ENCODE measurements at regions not wholly inside any gene's neighbourhood (a gene's known extent, or its start where the extent isn't known, plus 50 kb on each side); places are given as distances from the start of the nearest gene placed in this dataset.
"Not testable (repeated sequence)": the region's sequence is repeated elsewhere in the genome, so short reads cannot be mapped to it uniquely, and the experiment has no call there.

DNA sequence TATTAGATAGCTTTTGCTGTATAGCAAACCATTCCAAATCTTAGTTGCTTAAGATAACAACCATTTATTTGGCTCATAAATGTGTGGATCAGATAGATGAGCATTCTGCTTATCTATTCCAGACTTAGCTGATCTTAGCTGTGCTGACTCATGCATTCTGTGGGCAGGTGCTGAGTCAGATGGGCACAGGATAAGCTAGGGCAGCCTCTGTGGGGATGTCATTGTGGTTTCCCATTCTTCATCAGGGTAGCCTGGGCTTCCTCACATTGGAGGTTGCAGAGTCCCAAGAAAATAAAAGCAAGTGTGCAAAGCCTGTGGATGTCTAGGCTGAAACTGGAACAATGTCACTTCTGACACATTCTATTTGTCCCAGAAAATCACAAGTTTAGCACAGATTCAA lies 917.0 kb downstream of the TYW1 start:
- TF ChIP-seq, protein P1, sequence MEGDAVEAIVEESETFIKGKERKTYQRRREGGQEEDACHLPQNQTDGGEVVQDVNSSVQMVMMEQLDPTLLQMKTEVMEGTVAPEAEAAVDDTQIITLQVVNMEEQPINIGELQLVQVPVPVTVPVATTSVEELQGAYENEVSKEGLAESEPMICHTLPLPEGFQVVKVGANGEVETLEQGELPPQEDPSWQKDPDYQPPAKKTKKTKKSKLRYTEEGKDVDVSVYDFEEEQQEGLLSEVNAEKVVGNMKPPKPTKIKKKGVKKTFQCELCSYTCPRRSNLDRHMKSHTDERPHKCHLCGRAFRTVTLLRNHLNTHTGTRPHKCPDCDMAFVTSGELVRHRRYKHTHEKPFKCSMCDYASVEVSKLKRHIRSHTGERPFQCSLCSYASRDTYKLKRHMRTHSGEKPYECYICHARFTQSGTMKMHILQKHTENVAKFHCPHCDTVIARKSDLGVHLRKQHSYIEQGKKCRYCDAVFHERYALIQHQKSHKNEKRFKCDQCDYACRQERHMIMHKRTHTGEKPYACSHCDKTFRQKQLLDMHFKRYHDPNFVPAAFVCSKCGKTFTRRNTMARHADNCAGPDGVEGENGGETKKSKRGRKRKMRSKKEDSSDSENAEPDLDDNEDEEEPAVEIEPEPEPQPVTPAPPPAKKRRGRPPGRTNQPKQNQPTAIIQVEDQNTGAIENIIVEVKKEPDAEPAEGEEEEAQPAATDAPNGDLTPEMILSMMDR (conservative IDR thresholded peaks at IDR 0.05): no peak
- no peak for TF ChIP-seq ZFX (IDR thresholded peaks at IDR 0.05)
- H3K27ac ChIP-seq: no peak overlapping the region

DNA sequence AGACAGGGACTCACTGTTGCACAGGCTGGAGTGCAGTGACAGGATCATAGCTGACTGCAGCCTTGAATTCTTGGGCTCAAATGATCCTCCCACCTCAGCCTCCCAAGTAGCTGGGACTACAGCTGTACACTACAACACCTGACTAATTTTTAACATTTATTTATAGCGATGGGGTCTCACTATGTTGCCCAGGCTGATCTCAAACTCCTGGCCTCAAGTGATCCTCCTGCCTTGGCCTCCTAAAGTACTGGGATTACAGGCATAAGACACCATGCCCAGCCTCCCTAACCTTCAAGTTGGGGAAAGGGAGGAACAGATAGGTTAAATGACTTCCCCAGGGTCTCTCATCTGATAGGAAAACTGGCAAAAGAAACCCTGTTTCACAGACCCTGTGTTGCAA lies 919.5 kb downstream of the TYW1 start:
- H3K27ac ChIP-seq: not testable (repeated sequence)

DNA sequence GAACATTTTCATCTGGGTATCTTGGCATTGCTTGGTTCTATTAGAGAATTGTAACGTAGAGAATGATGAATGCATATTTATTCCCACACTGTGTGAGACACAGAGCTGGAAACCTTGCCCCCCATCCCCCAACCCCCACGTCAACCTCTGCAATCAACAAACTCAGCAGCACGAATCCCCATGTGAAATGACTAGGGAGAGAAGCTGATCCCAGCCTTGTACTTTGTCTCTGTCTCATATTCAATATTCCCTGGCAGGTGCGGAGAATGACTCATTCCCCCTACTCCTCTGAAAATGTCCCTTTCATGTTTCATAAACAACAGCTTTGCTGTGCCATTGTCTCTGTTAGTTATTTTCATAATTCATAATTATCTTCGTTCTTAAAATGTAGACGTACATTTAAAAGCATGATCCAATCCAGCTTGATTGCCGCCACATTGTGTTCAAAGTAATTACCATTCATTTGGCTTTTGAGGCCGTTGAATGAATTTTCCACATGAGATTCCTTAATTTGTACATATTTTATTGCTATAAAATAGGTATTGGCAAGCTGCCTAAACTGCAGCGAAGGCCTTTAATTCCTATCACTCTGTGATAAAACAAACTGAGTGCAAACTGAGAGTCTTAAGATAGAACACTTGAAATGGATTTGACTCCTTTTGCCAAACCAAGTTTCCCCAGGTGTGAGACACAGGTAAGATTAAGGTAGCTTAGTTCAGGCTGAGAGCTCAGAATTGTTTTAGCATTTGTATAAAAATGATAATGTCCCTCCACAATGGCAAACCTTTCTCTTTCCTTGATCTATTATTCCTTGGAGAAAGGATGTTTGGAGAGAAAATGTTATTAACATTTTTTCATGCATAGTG lies 920.2 kb downstream of the TYW1 start:
- no peak overlapping the region for H3K27ac ChIP-seq

DNA sequence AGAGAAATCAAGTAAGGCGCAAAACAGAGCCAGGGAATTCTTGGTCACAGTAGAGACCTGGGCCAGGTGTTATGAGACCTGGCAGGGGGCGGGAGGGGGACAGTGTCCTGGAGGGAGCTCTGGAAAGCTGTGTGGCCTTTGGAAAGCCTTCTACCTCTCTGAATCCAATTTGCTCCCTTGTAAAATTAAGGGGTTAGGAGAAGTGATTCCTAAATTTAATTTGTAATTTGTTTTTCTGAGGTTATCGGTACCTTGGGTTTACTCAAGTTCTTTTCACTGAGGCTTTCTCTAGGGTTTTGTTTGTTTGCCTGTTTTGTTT lies 920.8 kb downstream of the TYW1 start:
- TF ChIP-seq, protein P1 (conservative IDR thresholded peaks at IDR 0.05): no peak
- TF ChIP-seq ZFX (IDR thresholded peaks at IDR 0.05): no peak
- H3K27ac ChIP-seq: no peak overlapping the region

More for the DNA sequence above, 920.2 kb downstream of the TYW1 start:
- no peak for TF ChIP-seq ZFX (IDR thresholded peaks at IDR 0.05)
- TF ChIP-seq, protein P1 (conservative IDR thresholded peaks at IDR 0.05): no peak

DNA sequence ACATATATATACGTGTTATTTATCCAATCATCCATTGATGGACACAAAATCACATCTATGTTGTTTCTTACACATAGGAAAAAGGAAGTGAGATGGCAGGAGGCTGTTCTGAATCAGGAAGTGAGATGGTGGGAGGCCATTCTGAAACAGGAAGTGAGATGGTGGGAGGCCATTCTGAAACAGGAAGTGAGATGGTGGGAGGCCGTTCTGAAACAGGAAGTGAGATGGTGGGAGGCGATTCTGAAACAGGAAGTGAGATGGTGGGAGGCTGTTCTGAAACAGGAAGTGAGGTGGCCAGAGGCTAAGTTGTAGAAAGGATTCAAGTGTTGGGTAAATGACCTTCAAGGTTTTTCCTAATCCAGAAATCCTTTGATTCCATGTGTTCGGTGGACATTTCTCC lies 921.5 kb downstream of the TYW1 start:
- TF ChIP-seq ZFX (IDR thresholded peaks at IDR 0.05): no peak
- TF ChIP-seq, protein P1 (conservative IDR thresholded peaks at IDR 0.05): no peak
- no peak overlapping the region for H3K27ac ChIP-seq

DNA sequence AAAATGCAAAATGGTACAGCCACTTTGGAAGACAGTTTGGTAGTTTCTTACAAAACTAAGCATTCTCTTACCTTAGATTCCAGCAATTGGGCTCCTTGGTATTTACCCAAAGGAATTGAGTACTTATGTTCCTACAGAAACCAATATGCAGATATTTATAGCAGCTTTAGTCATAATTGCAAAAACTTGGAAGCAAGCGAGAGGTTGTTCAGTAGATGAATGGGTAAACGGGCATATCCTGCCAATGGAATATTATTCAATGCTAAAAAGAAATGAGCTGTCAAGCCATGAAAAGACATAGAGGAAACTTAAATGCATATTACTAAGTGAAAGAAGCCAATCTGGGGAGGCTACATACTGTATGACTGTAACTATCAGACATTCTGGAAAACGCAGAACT lies 926.7 kb downstream of the TYW1 start:
- TF ChIP-seq ZFX (IDR thresholded peaks at IDR 0.05): no peak
- TF ChIP-seq, protein P1 (conservative IDR thresholded peaks at IDR 0.05): no peak
- no peak overlapping the region for H3K27ac ChIP-seq

DNA sequence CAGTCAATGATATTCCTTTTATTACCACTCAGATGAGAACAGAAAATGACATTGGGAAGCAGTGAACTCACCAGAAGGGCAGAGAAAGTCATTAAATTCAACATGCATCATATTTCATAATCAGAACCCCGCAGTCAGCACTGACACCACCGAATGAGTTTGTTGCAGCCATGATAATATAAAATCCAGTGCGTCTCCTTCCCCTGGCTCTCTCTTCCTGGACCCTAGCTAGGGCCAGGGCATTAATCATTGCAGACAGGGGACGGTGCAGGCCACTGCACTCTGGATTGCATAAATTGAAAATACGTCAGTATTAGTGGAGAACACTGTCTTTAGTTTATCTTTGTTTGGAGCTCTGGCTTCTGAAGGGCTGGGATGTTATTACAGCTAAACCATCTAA lies 931.5 kb downstream of the TYW1 start:
- no peak for TF ChIP-seq ZFX (IDR thresholded peaks at IDR 0.05)
- TF ChIP-seq, protein P1 (conservative IDR thresholded peaks at IDR 0.05): no peak
- no peak overlapping the region for H3K27ac ChIP-seq

DNA sequence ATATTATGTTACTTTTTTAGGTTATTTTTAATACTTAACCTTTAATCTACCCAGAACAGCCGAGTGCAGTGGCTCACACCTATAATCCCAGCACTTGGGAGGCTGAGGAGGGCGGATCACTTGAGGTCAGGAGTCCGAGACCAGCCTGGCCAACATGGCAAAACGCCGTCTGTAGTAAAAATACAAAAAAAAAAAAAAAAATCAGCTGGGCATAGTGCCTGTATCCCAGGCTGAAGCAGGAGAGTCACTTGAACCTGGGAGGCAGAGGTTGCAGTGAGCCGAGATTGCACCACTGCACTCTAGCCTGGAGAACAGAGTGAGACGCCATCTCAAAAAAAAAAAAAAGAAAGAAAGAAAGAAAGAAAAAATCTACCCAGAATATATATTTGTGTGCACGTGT lies 939.8 kb downstream of the TYW1 start:
- not testable (repeated sequence) for H3K27ac ChIP-seq

Measured in C4-2B (cell line).